HG02852 (cell line): ENCODE measurements at regions not wholly inside any gene's neighbourhood (a gene's known extent, or its start where the extent isn't known, plus 50 kb on each side); places are given as distances from the start of the nearest gene placed in this dataset.
"Not testable (repeated sequence)": the region's sequence is repeated elsewhere in the genome, so short reads cannot be mapped to it uniquely, and the experiment has no call there.

Experiments used
- ATAC-seq: cut with Tn5 transposase; IDR thresholded peaks from one replicate; pipeline ENCODE4 v1.9.1; 2021; ENCODE audit warnings: mild to moderate bottlenecking, moderate library complexity; ENCODE audit not compliant: unreplicated experiment

- ATAC-seq = not testable (repeated sequence)
These were observed 132.1 kb upstream of the MED13 start for GRCh38 chr17:62197156-62197555.

DNA sequence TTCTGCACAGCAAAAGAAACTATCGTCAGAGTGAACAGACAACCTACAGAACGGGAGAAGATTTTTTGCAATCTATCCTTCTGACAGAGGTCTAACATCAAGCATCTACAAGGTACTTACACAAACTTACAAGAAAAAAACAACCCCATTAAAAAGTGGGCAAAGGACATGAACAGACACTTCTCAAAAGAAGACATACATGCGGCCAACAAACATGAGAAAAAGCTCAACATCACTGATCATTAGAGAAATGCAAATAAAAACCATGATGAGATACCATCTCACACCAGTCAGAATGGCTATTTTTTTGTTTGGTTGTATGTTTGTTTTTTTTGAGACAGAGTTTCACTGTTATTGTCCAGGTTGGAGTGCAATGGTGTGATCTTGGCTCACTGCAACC lies 131.5 kb upstream of the MED13 start:
- ATAC-seq = not testable (repeated sequence)

- no peak for ATAC-seq
These were observed 129.3 kb upstream of the MED13 start for GRCh38 chr17:62194401-62194800.

DNA sequence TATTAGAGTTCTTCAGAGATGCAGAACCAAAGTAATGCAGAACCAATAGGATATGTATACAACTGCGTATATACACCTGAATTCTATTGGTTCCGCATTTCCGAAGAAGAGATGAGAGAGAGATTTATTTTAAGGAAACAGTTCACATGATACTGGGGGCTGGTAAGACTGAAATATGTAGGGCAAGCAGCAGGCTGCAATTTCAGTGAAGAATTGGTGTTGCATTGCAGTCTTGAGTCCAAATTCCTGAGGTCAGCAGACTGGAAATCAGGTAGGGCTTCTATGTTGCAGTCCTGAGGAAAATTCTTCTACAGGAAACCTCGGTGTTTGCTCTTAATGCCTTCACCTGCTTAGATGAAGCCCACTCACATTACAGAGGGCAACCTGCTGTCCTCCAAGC lies 128.2 kb upstream of the MED13 start:
- ATAC-seq = no peak

DNA sequence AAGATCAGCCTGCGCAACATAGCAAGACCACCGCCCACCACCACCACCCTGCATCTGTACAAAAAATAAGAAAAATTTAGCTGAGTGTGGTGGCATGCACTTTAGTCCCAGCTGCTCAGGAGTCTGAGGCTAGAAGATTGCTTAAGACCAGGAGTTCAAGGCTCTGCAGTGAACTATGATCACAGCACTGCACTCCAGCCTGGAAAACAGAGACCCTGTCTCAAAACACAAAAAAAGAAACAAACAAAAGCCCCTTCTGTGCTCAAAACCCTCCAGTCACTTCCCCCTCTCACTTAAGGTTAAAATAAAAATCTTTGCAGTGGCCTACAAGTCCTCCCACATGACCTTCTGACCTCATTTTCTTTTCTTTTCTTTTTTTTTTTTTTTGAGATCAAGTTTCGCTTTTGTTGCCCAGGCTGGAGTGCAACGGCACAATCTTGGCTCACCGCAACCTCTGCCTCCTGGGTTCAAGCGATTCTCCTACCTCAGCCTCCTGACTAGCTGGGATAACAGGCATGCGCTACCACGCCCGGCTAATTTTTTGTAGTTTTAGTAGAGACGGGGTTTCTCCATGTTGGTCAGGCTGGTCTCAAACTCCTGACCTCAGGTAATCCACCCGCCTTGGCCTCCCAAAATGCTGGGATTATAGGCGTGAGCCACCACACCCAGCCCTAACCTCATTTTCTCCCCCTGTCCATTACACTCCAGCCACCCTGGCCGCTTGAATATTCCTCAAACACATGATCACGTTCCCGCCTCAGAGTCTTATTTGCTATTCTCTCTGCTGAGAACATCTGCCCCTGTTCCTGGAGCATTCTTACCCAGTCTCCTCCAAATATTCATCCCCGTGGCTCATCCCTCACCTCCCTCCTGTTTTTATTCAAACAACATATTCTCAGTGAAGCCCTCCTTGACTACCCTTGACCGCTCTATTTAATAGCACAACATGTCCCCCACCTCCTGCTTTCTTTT lies 126.6 kb upstream of the MED13 start:
- ATAC-seq = no peak

- ATAC-seq = no peak
These were observed 124.3 kb upstream of the MED13 start for GRCh38 chr17:62189377-62189776.

DNA sequence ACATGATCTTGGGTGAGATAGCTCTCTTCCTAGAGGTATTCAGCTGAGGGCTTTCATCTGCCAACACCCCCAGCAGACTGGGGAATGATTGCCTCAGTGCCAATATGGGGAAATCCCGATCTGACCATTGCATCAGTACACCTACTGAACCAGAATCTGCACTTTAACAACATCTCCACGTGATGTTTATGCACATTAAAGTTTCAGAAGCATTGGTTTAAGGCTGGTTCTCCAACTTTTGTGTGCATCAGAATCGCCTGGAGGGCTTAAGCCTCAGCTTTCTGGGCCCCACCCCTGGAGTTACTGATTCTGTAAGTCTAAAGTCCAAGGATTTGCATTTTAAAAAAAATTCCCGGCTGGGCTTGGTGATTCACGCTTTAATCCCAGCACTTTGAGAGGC lies 123.6 kb upstream of the MED13 start:
- ATAC-seq = no peak

GRCh38 chr17:62187681-62188080 lies 122.6 kb upstream of the MED13 start:
- no peak for ATAC-seq

- ATAC-seq = no peak
These were observed 121.8 kb upstream of the MED13 start for GRCh38 chr17:62186841-62187240.

DNA sequence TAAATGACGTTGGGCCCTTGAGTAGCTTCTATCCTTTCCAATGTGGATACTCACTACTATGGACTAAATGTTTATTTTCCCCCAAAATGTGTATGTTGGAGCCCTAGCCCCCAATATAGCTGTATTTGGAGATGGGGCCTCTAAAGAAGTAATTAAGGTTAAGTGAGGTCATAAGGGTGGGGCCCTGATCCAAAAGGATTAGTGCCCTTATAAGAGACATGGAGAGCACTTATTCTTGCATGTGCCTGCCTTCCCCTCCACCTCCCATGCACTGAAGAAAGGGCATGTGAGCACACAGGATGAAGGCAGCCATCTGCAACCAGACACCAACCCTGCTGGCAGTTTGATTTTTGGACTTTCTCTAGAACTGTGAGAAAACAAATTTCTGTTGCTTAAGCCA lies 115.7 kb upstream of the MED13 start:
- ATAC-seq = no peak

- ATAC-seq = no peak
These were observed 114.6 kb upstream of the MED13 start for GRCh38 chr17:62179525-62180161.

DNA sequence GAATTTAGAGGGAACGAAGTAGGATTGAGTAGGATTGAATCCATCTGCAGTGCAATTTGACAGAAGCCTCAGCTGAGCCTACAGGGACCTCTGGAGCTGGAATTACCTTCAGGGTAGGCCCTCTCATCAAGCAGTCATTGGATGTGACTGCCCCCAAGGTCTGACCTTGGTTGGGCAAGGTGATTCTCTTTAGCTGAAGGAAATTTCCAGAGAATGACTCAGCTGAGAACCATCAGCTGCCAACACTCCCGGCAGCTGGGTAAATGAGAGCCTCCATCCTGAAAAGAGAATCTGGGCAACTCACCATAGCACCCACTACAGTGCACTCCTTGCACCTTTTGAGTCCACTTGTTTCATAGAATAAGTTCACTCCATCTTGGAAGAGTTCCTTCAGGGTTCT lies 113.5 kb upstream of the MED13 start:
- no peak for ATAC-seq

DNA sequence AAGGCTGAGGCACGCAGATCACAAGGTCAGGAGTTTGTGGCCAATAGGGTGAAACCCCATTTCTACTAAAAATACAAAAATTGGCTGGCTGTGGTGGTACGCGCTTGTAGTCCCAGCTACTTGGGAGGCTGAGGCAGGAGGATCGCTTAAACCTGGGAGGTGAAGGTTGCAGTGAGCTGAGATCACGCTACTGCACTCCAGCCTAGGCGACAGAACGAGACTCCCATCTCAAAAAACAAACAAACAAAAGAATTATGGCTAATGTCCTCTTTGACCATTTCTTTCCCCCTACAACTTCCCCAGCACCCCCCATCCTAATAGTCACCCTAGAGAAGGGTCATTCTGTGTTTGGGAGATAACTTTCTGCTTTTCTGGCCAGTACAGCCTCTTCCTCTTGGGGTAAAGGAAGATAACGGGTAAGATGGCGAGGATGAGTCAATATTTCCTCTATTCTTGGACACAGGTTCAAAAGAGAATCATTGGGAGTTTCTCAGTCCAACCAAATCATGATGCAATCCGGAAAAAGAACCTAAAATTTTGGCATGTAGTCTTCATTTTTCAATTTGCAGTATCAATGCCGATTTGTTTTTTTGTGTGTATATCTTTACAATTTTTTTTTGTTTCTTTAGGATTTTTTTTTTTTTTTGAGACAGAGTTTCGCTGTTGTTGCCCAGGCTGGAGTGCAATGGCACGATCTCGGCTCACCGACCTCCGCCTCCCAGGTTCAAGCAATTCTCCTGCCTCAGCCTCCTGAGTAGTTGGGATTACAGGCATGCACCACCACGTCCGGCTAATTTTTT lies 107.6 kb upstream of the MED13 start:
- ATAC-seq = no peak

GRCh38 chr17:62167076-62167475 lies 102.0 kb upstream of the MED13 start:
- no peak for ATAC-seq

GRCh38 chr17:62164747-62165722 lies 100.0 kb upstream of the MED13 start:
- ATAC-seq = peak; percentile 90

DNA sequence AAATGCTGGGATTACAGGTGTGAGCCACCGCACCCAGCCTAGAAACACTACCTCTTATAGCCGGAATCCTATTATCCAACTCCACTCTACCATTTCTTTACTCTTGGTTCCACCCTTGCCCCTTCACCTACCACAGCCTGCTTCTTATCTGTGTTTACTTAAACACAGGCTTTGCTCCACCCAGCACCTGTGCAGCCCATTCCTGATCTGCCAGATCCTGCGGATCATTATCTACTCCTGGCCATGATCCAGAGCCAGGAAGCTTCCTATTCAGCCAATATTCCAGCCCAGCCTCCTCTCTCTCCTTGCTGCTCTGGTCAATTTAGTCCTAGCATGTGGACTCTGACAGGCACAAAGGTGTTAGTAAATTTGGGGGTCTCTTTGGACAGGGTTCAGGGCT lies 98.8 kb upstream of the MED13 start:
- ATAC-seq = no peak

DNA sequence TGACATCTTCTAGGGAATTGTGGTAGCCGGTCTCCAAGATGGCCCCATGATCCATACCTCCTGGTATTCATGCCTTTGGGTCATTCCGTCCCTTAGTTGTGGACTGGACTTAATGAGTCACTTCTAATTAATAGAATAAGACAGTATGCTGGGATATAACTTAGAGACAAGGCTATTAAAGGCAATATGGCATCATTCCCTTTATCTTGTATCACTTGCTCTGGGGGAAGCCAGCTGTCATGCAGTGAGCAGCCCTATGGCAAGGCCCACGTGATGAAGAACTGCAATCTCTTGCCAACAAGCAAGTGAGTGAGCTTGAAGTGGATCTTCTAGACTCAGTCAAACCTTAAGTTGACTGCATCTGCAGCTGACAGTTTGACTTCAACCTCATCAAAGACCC lies 97.8 kb upstream of the MED13 start:
- no peak for ATAC-seq

DNA sequence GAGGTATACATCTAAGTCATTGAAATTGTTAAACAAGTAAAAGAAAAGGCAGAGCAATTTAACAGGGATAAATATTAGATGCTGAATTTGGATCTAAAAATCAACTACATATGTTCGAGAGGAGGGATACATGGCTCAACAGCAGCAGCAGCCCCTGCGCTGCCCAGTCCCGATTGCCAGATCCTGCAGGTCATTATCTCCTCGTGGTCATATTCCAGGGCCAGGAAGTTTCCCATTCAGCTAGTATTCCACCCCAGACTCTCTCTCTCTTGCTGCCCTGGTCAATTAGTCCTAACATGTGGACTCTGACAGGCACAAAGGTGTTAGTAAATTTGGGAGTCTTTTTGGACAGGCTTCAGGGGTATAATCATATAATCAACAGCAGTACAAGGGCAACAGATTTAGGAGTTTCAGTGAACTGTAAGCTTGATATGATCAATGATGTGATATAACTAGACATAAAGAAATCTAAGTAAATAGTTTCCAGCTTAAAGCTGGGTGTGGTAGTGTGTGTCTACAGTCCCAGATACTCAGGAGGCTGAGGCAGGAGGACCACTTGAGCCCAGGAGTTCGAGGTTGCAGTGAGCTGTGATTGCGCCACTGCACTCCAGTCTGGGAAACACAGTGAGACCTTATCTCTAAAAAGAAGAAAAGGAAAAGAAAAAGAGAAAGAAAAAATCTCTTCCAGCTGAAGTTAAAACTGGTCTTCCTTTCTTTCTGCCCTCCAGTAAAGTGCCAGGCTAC lies 96.5 kb upstream of the MED13 start:
- no peak for ATAC-seq

GRCh38 chr17:62160816-62161215 lies 95.7 kb upstream of the MED13 start:
- no peak for ATAC-seq

DNA sequence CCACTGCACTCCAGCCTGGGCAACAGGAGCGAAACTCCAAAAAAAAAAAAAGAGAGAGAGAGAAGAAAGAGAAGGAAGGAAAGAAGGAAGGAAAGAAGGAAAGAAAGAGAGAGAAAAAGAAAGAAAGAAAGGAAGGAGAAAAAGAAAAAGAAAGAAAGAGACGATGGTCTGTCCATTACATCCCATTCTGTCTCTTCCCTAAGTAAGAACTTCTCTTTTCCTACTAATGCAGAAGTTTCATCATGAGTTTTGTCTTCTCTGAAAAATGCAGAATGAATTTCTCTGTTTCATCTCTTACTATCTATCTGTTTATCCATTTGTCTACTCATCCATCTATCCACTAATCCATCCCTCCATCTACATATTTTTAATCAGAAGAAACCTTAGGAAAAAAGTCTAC lies 94.9 kb upstream of the MED13 start:
- no peak for ATAC-seq
